Transverse colon (tissue), 4 donors: ENCODE measurements at regions not wholly inside any gene's neighbourhood (a gene's known extent, or its start where the extent isn't known, plus 50 kb on each side); places are given as distances from the start of the nearest gene placed in this dataset.
"Not testable (repeated sequence)": the region's sequence is repeated elsewhere in the genome, so short reads cannot be mapped to it uniquely, and the experiment has no call there.

Source experiments
- CTCF ChIP-seq, 5 experiments: fragments of 200-600 bp in 3 of 5; fragments of 450-650 bp in 2 of 5; sonication (generic) in 3 of 5; IDR thresholded peaks; 1 replicate in 2 of 5; 2 replicates in 3 of 5; pipeline ENCODE4 v1.5.1; 2016 to 2017; ENCODE audit warnings: antibody characterized with exemption in 5 of 5, inconsistent platforms in 3 of 5, mild to moderate bottlenecking in 2 of 5, moderate library complexity in 1 of 5
- POLR2A ChIP-seq: fragments of 450-650 bp; IDR thresholded peaks from one replicate; pipeline ENCODE4 v1.6.1; 2016; ENCODE audit warnings: antibody characterized with exemption, mild to moderate bottlenecking, moderate library complexity
- POLR2AphosphoS5 ChIP-seq, 3 donors: sonication (generic); formaldehyde crosslinking; IDR thresholded peaks; one replicate each; pipeline ENCODE4 v1.6.1; 2016; ENCODE audit warnings: antibody characterized with exemption in 3 of 3

- not testable (repeated sequence) for TF ChIP-seq CTCF (IDR thresholded peaks at IDR 0.05); POLR2A; POLR2AphosphoS5 (IDR thresholded peaks at IDR 0.05)
These were observed 1164.3 kb downstream of the RPIA start for GRCh38 chr2:89855752-89856151.
